H9 (cell line): ENCODE measurements at regions not wholly inside any gene's neighbourhood (a gene's known extent, or its start where the extent isn't known, plus 50 kb on each side); places are given as distances from the start of the nearest gene placed in this dataset.

Experiments
- DNase-seq: peaks from one replicate; pipeline ENCODE4 v3.0.0-alpha.2; 2017
- H2AFZ ChIP-seq: one replicate; pipeline ENCODE4 v1.6.1; 2013; ENCODE audit warnings: mild to moderate bottlenecking, low read length, control low read depth, moderate library complexity
- H2AK5ac ChIP-seq: 2 replicates; pipeline ENCODE4 v1.6.1; 2013; ENCODE audit warnings: low read length, control low read depth, mixed read lengths; ENCODE audit not compliant: insufficient read length
- H2BK120ac ChIP-seq: one replicate; pipeline ENCODE4 v1.6.1; 2013; ENCODE audit warnings: low read depth, mild to moderate bottlenecking, low read length, control low read depth, inconsistent platforms; ENCODE audit not compliant: poor library complexity, severe bottlenecking
- H2BK12ac ChIP-seq: 2 replicates; pipeline ENCODE4 v1.6.1; 2013; ENCODE audit warnings: low read length, control low read depth, mixed read lengths, low read depth; ENCODE audit not compliant: insufficient read length
- H2BK15ac ChIP-seq: 2 replicates; pipeline ENCODE4 v1.6.1; 2013; ENCODE audit warnings: low read depth, low read length, control low read depth
- H2BK20ac ChIP-seq: one replicate; pipeline ENCODE4 v1.6.1; 2013; ENCODE audit warnings: low read depth, mild to moderate bottlenecking, low read length, control low read depth, inconsistent platforms; ENCODE audit not compliant: poor library complexity, severe bottlenecking
- H2BK5ac ChIP-seq: 2 replicates; pipeline ENCODE4 v1.6.1; 2013; ENCODE audit warnings: low read length, control low read depth, mixed read lengths; ENCODE audit not compliant: insufficient read length
- H3K14ac ChIP-seq: 2 replicates; pipeline ENCODE4 v1.6.1; 2013; ENCODE audit warnings: low read length, control low read depth; ENCODE audit not compliant: insufficient read depth
- H3K18ac ChIP-seq: 2 replicates; pipeline ENCODE4 v1.6.1; 2013; ENCODE audit warnings: low read depth, mild to moderate bottlenecking, mixed read lengths, low read length, control low read depth; ENCODE audit not compliant: insufficient read length
- H3K23ac ChIP-seq: 2 replicates; pipeline ENCODE4 v1.6.1; 2013; ENCODE audit warnings: low read length, control low read depth, mixed read lengths, low read depth; ENCODE audit not compliant: insufficient read length
- H3K23me2 ChIP-seq: 2 replicates; pipeline ENCODE4 v1.6.1; 2013; ENCODE audit warnings: low read depth, mild to moderate bottlenecking, mixed read lengths, low read length, control low read depth; ENCODE audit not compliant: insufficient read length, poor library complexity, severe bottlenecking
- H3K27ac ChIP-seq: 2 replicates; pipeline ENCODE4 v1.5.1; 2013; ENCODE audit warnings: low read length, control low read depth, mixed read lengths, low read depth; ENCODE audit not compliant: insufficient read length
- H3K27me3 ChIP-seq: 2 replicates; pipeline ENCODE4 v1.6.1; 2013; ENCODE audit warnings: low read length, control low read depth, inconsistent platforms; ENCODE audit not compliant: insufficient read depth
- H3K4ac ChIP-seq: 2 replicates; pipeline ENCODE4 v1.6.1; 2013; ENCODE audit warnings: low read depth, mild to moderate bottlenecking, control low read depth, inconsistent platforms, low read length, moderate library complexity
- H3K4me1 ChIP-seq: 2 replicates; pipeline ENCODE4 v1.6.1; 2013; ENCODE audit warnings: low read length, control low read depth, inconsistent platforms; ENCODE audit not compliant: insufficient read depth
- H3K4me2 ChIP-seq: 2 replicates; pipeline ENCODE4 v1.6.1; 2013; ENCODE audit warnings: low read length, control low read depth, mixed read lengths; ENCODE audit not compliant: insufficient read length, insufficient read depth
- H3K56ac ChIP-seq: 2 replicates; pipeline ENCODE4 v1.6.1; 2013; ENCODE audit warnings: low read depth, mild to moderate bottlenecking, mixed read lengths, low read length, control low read depth; ENCODE audit not compliant: insufficient read length
- H3K79me1 ChIP-seq: 2 replicates; pipeline ENCODE4 v1.6.1; 2013; ENCODE audit warnings: low read depth, mild to moderate bottlenecking, moderate library complexity, low read length, control low read depth, inconsistent platforms; ENCODE audit not compliant: insufficient read depth, poor library complexity, severe bottlenecking
- H3K79me2 ChIP-seq: 2 replicates; pipeline ENCODE4 v1.6.1; 2013; ENCODE audit warnings: low read length, control low read depth, inconsistent platforms; ENCODE audit not compliant: insufficient read depth
- H3K9ac ChIP-seq: 2 replicates; pipeline ENCODE4 v1.6.1; 2013; ENCODE audit warnings: low read length, control low read depth, mixed read lengths; ENCODE audit not compliant: insufficient read length; ENCODE audit errors: extremely low read depth
- H3K9me3 ChIP-seq: one replicate; pipeline ENCODE4 v1.6.1; 2013; ENCODE audit warnings: low read depth, low read length, inconsistent platforms; ENCODE audit not compliant: control insufficient read depth
- H3T11ph ChIP-seq: one replicate; pipeline ENCODE4 v1.6.1; 2013; ENCODE audit warnings: mild to moderate bottlenecking, low read length, control low read depth, inconsistent platforms
- H4K20me1 ChIP-seq: one replicate; pipeline ENCODE4 v1.6.1; 2013; ENCODE audit not compliant: control insufficient read depth, insufficient read length, insufficient read depth
- H4K5ac ChIP-seq: 2 replicates; pipeline ENCODE4 v1.6.1; 2013; ENCODE audit warnings: low read depth, mild to moderate bottlenecking, mixed read lengths, low read length, control low read depth; ENCODE audit not compliant: insufficient read length
- H4K8ac ChIP-seq: replicated peaks from 2 replicates; pipeline ENCODE4 v1.6.1; 2013; ENCODE audit warnings: low read length, control low read depth, mixed read lengths, low read depth; ENCODE audit not compliant: insufficient read length
- H4K91ac ChIP-seq: 2 replicates; pipeline ENCODE4 v1.6.1; 2013; ENCODE audit warnings: low read depth, mild to moderate bottlenecking, moderate library complexity, mixed read lengths, low read length, control low read depth; ENCODE audit not compliant: insufficient read length
- H3K27ac Mint-ChIP-seq, 3 experiments: 2 replicates in 2 of 3; 3 replicates in 1 of 3; pipeline ENCODE4 v1.8.0; 2020 to 2021; ENCODE audit warnings: mixed read lengths in 3 of 3, mild to moderate bottlenecking in 1 of 3, moderate library complexity in 1 of 3
- H3K27me3 Mint-ChIP-seq: 2 replicates; pipeline ENCODE4 v1.8.0; 2021; ENCODE audit warnings: low read depth, mild to moderate bottlenecking, moderate library complexity, mixed read lengths
- H3K36me3 Mint-ChIP-seq, 3 experiments: 2 replicates in 2 of 3; 3 replicates in 1 of 3; pipeline ENCODE4 v1.8.0; 2020 to 2021; ENCODE audit warnings: low read depth in 3 of 3, mixed read lengths in 3 of 3; ENCODE audit not compliant: insufficient read depth in 1 of 3
- H3K4me1 Mint-ChIP-seq, 2 experiments: 2 replicates each; pipeline ENCODE4 v1.8.0; 2020; ENCODE audit warnings: mixed read lengths in 2 of 2
- H3K4me3 Mint-ChIP-seq, 2 experiments: 2 replicates in 1 of 2; 3 replicates in 1 of 2; pipeline ENCODE4 v1.8.0; 2020 to 2021; ENCODE audit warnings: mild to moderate bottlenecking in 2 of 2, mixed read lengths in 2 of 2, moderate library complexity in 1 of 2
- H3K9me3 Mint-ChIP-seq, 2 experiments: 2 replicates in 1 of 2; 3 replicates in 1 of 2; pipeline ENCODE4 v1.8.0; 2020; ENCODE audit warnings: mild to moderate bottlenecking in 2 of 2, mixed read lengths in 2 of 2, moderate library complexity in 1 of 2
- CTCF ChIP-seq: fragments of 200-600 bp; sonication (generic); conservative IDR thresholded peaks from 3 replicates; pipeline ENCODE4 v1.8.0; 2021; ENCODE audit warnings: antibody characterized with exemption, mild to moderate bottlenecking
- WGBS: extraction: QIAGEN DNeasy Blood & Tissue Kit; methylation state at CpG from one replicate; pipeline ENCODE4 v1.1.7; 2013; ENCODE audit warnings: missing lambda C conversion rate, low lambda C conversion rate, mixed read lengths; ENCODE audit not compliant: insufficient read length; ENCODE audit errors: extremely low coverage; 5-methylcytosine and 5-hydroxymethylcytosine counted together

DNA sequence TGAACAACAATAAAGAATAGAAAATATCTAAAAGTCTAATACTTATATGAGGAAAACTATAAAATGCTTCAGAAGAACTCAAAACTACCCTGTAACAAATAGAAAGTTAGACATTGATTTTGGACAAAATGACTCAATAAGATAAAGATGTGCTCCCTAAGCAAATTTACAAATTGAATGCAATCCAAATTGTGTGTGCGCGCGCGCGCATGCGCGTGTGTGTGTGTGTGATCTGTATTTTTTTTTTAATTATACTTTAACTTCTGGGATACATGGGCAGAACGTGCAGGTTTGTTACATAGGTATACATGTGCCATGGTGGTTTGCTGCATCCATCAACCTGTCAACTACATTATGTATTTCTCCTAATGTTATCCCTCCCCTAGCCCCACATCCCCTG, 320.8 kb upstream of the INTU start:
- TF ChIP-seq CTCF: no peak
- no peak overlapping the region for H3T11ph ChIP-seq
- H3K56ac ChIP-seq: no peak overlapping the region
- no peak overlapping the region for H2BK5ac ChIP-seq
- H4K91ac ChIP-seq: no peak overlapping the region
- peaks cover 23 to 24% of the 10 kb centered on the region in 2 experiments for H3K9me3 Mint-ChIP-seq
- H3K9ac ChIP-seq: no peak overlapping the region
- H4K20me1 ChIP-seq: no peaks in the 10 kb centered on the region
- no peak overlapping the region for H3K27ac ChIP-seq
- DNase-seq: no peak
- H2BK20ac ChIP-seq: no peak overlapping the region
- H3K4me1 ChIP-seq: no peaks in the 10 kb centered on the region
- H4K5ac ChIP-seq: no peak overlapping the region
- no peak overlapping the region for H2BK12ac ChIP-seq
- no peak overlapping the region for H3K18ac ChIP-seq
- H3K36me3 Mint-ChIP-seq: peaks cover 7 to 18% (median 16%) of the 10 kb centered on the region in 3 experiments
- no peak overlapping the region for H2AFZ ChIP-seq
- no peak overlapping the region for H4K8ac ChIP-seq
- H3K14ac ChIP-seq: no peak overlapping the region
- no peaks in the 10 kb centered on the region; the same call in 1 of the 2 replicates for H3K27me3 Mint-ChIP-seq
- H2AK5ac ChIP-seq: no peak overlapping the region
- H3K4me3 Mint-ChIP-seq: no peak overlapping the region
- WGBS: no CpG with 5 or more reads among the region's 8 CpGs
- H3K4me2 ChIP-seq: no peak overlapping the region
- no peak overlapping the region for H3K4ac ChIP-seq
- H3K27me3 ChIP-seq: no peaks in the 10 kb centered on the region
- H2BK15ac ChIP-seq: no peak overlapping the region
- no peak overlapping the region for H3K23ac ChIP-seq
- no peaks in the 10 kb centered on the region for H3K79me2 ChIP-seq
- no peaks in the 10 kb centered on the region for H3K79me1 ChIP-seq
- no peak overlapping the region for H3K27ac Mint-ChIP-seq
- H3K4me1 Mint-ChIP-seq: peaks cover 8 to 10% of the 10 kb centered on the region in 2 experiments
- no peak overlapping the region for H2BK120ac ChIP-seq
- H3K23me2 ChIP-seq: no peaks in the 10 kb centered on the region
- no peaks in the 10 kb centered on the region for H3K9me3 ChIP-seq
